Skin epidermis (tissue), 12 donors: ENCODE measurements at regions not wholly inside any gene's neighbourhood (a gene's known extent, or its start where the extent isn't known, plus 50 kb on each side); places are given as distances from the start of the nearest gene placed in this dataset.
"Not testable (repeated sequence)": the region's sequence is repeated elsewhere in the genome, so short reads cannot be mapped to it uniquely, and the experiment has no call there.

Experiments used
- H3K27ac ChIP-seq, 21 experiments: fragments of 200-600 bp; sonication (generic) in 11 of 21; one replicate each; pipeline ENCODE4 v1.5.0; 2020; ENCODE audit warnings: mild to moderate bottlenecking in 3 of 21, inconsistent platforms in 2 of 21, moderate library complexity in 2 of 21
- H3K4me3 ChIP-seq, 7 experiments: fragments of 200-600 bp; sonication (generic) in 2 of 7; one replicate each; pipeline ENCODE4 v1.5.0; 2020; ENCODE audit warnings: inconsistent platforms in 2 of 7, mild to moderate bottlenecking in 2 of 7, moderate library complexity in 1 of 7

- no peak overlapping the region for H3K4me3 ChIP-seq
- H3K27ac ChIP-seq, result no peak overlapping the region
Observed at GRCh38 chr5:155783791-155784190, 543.2 kb upstream of the SGCD start.

- no peak overlapping the region for H3K4me3 ChIP-seq
- H3K27ac ChIP-seq, result no peak overlapping the region
Observed at GRCh38 chr5:155786108-155786507, 540.9 kb upstream of the SGCD start.

GRCh38 chr5:155792873-155793272, 534.1 kb upstream of the SGCD start:
- H3K27ac ChIP-seq, result no peak overlapping the region

GRCh38 chr5:155794795-155795194, 532.2 kb upstream of the SGCD start:
- H3K4me3 ChIP-seq, result no peak overlapping the region
- H3K27ac ChIP-seq, result no peak overlapping the region

More at GRCh38 chr5:155792873-155793272, 534.1 kb upstream of the SGCD start:
- no peak overlapping the region for H3K4me3 ChIP-seq

- Histone ChIP-seq H3K27ac (no peak overlapping the region), H3K4me3 (no peak overlapping the region)
Observed at GRCh38 chr5:155799308-155799707, 527.7 kb upstream of the SGCD start.

GRCh38 chr5:155807884-155808576, 518.9 kb upstream of the SGCD start:
- no peak overlapping the region for H3K27ac ChIP-seq
- H3K4me3 ChIP-seq, result no peak overlapping the region

GRCh38 chr5:155815248-155815647, 511.7 kb upstream of the SGCD start:
- H3K4me3 ChIP-seq, result no peak overlapping the region
- H3K27ac ChIP-seq, result no peak overlapping the region

- H3K4me3 ChIP-seq, result no peak overlapping the region
- no peak overlapping the region for H3K27ac ChIP-seq
Observed at GRCh38 chr5:155822177-155822576, 504.8 kb upstream of the SGCD start.

- Histone ChIP-seq H3K4me3 (no peak overlapping the region), H3K27ac (no peak overlapping the region)
Observed at GRCh38 chr5:155826611-155827507, 500.1 kb upstream of the SGCD start.

- not testable (repeated sequence) for H3K4me3 ChIP-seq, H3K27ac ChIP-seq
Observed at GRCh38 chr5:155827508-155827815, 499.5 kb upstream of the SGCD start.

GRCh38 chr5:155827949-155828348, 499.0 kb upstream of the SGCD start:
- H3K4me3 ChIP-seq, result no peak overlapping the region
- H3K27ac ChIP-seq, result no peak overlapping the region

- H3K27ac ChIP-seq, result no peak overlapping the region
- no peak overlapping the region for H3K4me3 ChIP-seq
Observed at GRCh38 chr5:155831491-155831890, 495.5 kb upstream of the SGCD start.

GRCh38 chr5:155833287-155833686, 493.7 kb upstream of the SGCD start:
- Histone ChIP-seq H3K4me3 (no peak overlapping the region), H3K27ac (no peak overlapping the region)

GRCh38 chr5:155834271-155834975, 492.5 kb upstream of the SGCD start:
- H3K27ac ChIP-seq, result no peak overlapping the region
- no peak overlapping the region for H3K4me3 ChIP-seq

- H3K4me3 ChIP-seq, result no peak overlapping the region
- H3K27ac ChIP-seq, result no peak overlapping the region
Observed at GRCh38 chr5:155836089-155836803, 490.7 kb upstream of the SGCD start.

GRCh38 chr5:155838394-155838793, 488.6 kb upstream of the SGCD start:
- H3K4me3 ChIP-seq, result no peak overlapping the region
- H3K27ac ChIP-seq, result no peak overlapping the region

GRCh38 chr5:155839251-155840037, 487.5 kb upstream of the SGCD start:
- H3K4me3 ChIP-seq, result no peak overlapping the region
- H3K27ac ChIP-seq, result no peak overlapping the region

GRCh38 chr5:155844542-155844941, 482.4 kb upstream of the SGCD start:
- Histone ChIP-seq H3K27ac (no peak overlapping the region), H3K4me3 (no peak overlapping the region)

- Histone ChIP-seq H3K27ac (no peak overlapping the region), H3K4me3 (no peak overlapping the region)
Observed at GRCh38 chr5:155850370-155850769, 476.6 kb upstream of the SGCD start.
